IMR-90 (cell line): ENCODE measurements at regions not wholly inside any gene's neighbourhood (a gene's known extent, or its start where the extent isn't known, plus 50 kb on each side); places are given as distances from the start of the nearest gene placed in this dataset.

Experiments used
- ATAC-seq: fragments of 200-7000 bp; cut with Tn5 transposase; 2 replicates; pipeline ENCODE4 v1.9.1; 2020; ENCODE audit warnings: low read depth, mild to moderate bottlenecking, moderate library complexity
- BruUV-seq: library from RNA; stranded (reverse); fragments of 400-500 nt; replicated peaks from 2 replicates; lab custom pipeline; 2021; lab: Mats Ljungman, UMichigan
- CTCF ChIA-PET: fragments of 300-600 bp; formaldehyde crosslinking; extraction: SDS; loops from one replicate; lab custom pipeline; 2021; ENCODE audit warnings: antibody characterized with exemption; lab: Yijun Ruan, JAX
- POLR2A ChIA-PET: fragments of 300-600 bp; sonication (Branson Sonifier 250); formaldehyde crosslinking; loops from one replicate; lab custom pipeline; 2022; ENCODE audit warnings: antibody characterized with exemption; ENCODE audit not compliant: unreplicated experiment; lab: Charles Lee
- DNase-seq: peaks from one replicate; pipeline ENCODE4 v3.0.0; 2013
- H2AFZ ChIP-seq: replicated peaks from 2 replicates; pipeline ENCODE3; 2013; ENCODE audit warnings: low read length, mild to moderate bottlenecking; ENCODE audit not compliant: poor library complexity
- H2AK5ac ChIP-seq: 2 replicates; pipeline ENCODE4 v1.6.1; 2013; ENCODE audit warnings: low read depth, low read length, inconsistent platforms
- H2AK9ac ChIP-seq: replicated peaks from 2 replicates; pipeline ENCODE3; 2013; ENCODE audit warnings: mild to moderate bottlenecking, low read depth, low read length, moderate library complexity; ENCODE audit not compliant: poor library complexity
- H2BK120ac ChIP-seq: 2 replicates; pipeline ENCODE4 v1.6.1; 2013; ENCODE audit warnings: low read depth, low read length, inconsistent platforms
- H2BK15ac ChIP-seq: 3 replicates; pipeline ENCODE4 v1.6.1; 2013; ENCODE audit warnings: low read depth, low read length, inconsistent platforms
- H2BK20ac ChIP-seq: 2 replicates; pipeline ENCODE4 v1.6.1; 2013; ENCODE audit warnings: low read depth, mild to moderate bottlenecking, inconsistent platforms, low read length, moderate library complexity
- H2BK5ac ChIP-seq: 2 replicates; pipeline ENCODE4 v1.6.1; 2013; ENCODE audit warnings: mild to moderate bottlenecking, low read depth, low read length, inconsistent platforms; ENCODE audit not compliant: poor library complexity, severe bottlenecking
- H3K14ac ChIP-seq: replicated peaks from 2 replicates; pipeline ENCODE4 v1.6.1; 2013; ENCODE audit warnings: low read depth, low read length, inconsistent platforms
- H3K18ac ChIP-seq: 2 replicates; pipeline ENCODE4 v1.6.1; 2013; ENCODE audit warnings: low read depth, low read length, control low read depth
- H3K23ac ChIP-seq: 2 replicates; pipeline ENCODE4 v1.6.1; 2013; ENCODE audit warnings: low read depth, low read length, inconsistent platforms
- H3K27ac ChIP-seq: 2 replicates; pipeline ENCODE4 v1.5.1; 2013; ENCODE audit warnings: mild to moderate bottlenecking, control low read depth, low read length; ENCODE audit not compliant: insufficient read depth
- H3K27me3 ChIP-seq: 2 replicates; pipeline ENCODE4 v1.6.1; 2013; ENCODE audit warnings: low read length; ENCODE audit not compliant: control insufficient read depth, insufficient read depth
- H3K36me3 ChIP-seq: 2 replicates; pipeline ENCODE4 v1.6.1; 2013; ENCODE audit warnings: low read length, mixed read lengths; ENCODE audit not compliant: control insufficient read depth, insufficient read depth
- H3K4ac ChIP-seq: 2 replicates; pipeline ENCODE4 v1.6.1; 2013; ENCODE audit warnings: low read depth, low read length, inconsistent platforms
- H3K4me1 ChIP-seq: 2 replicates; pipeline ENCODE4 v1.6.1; 2013; ENCODE audit warnings: low read length, mixed read lengths; ENCODE audit not compliant: control insufficient read depth, insufficient read depth
- H3K4me2 ChIP-seq: 2 replicates; pipeline ENCODE4 v1.6.1; 2013; ENCODE audit warnings: low read depth, mild to moderate bottlenecking, control low read depth, low read length, moderate library complexity
- H3K4me3 ChIP-seq: 2 replicates; pipeline ENCODE4 v1.5.1; 2013; ENCODE audit warnings: low read depth, mild to moderate bottlenecking, control low read depth, low read length, moderate library complexity; ENCODE audit not compliant: insufficient read depth
- H3K56ac ChIP-seq: 2 replicates; pipeline ENCODE4 v1.6.1; 2013; ENCODE audit warnings: low read length, inconsistent platforms; ENCODE audit not compliant: insufficient read depth; ENCODE audit errors: extremely low read depth
- H3K79me1 ChIP-seq, 2 experiments: 2 replicates each; pipeline ENCODE4 v1.6.1; 2013; ENCODE audit warnings: low read length in 2 of 2, inconsistent platforms in 1 of 2, low read depth in 1 of 2
- H3K9ac ChIP-seq: 2 replicates; pipeline ENCODE4 v1.6.1; 2013; ENCODE audit warnings: low read depth, low read length, control low read depth
- H3K9me1 ChIP-seq: 2 replicates; pipeline ENCODE4 v1.6.1; 2013; ENCODE audit warnings: low read length, inconsistent platforms; ENCODE audit not compliant: insufficient read depth
- H3K9me3 ChIP-seq: 2 replicates; pipeline ENCODE4 v1.6.1; 2013; ENCODE audit warnings: low read length; ENCODE audit not compliant: control insufficient read depth, insufficient read depth
- H4K20me1 ChIP-seq: 2 replicates; pipeline ENCODE4 v1.6.1; 2013; ENCODE audit warnings: low read length, inconsistent platforms; ENCODE audit not compliant: insufficient read depth
- H4K5ac ChIP-seq: 2 replicates; pipeline ENCODE4 v1.6.1; 2013; ENCODE audit warnings: mild to moderate bottlenecking, low read depth, low read length, control low read depth
- H4K8ac ChIP-seq, 2 experiments: 2 replicates each; pipeline ENCODE4 v1.6.1; 2013; ENCODE audit warnings: low read depth in 2 of 2, low read length in 2 of 2, control low read depth in 1 of 2, inconsistent platforms in 1 of 2
- H4K91ac ChIP-seq: 2 replicates; pipeline ENCODE4 v1.6.1; 2013; ENCODE audit warnings: low read depth, low read length, inconsistent platforms; ENCODE audit not compliant: insufficient read depth
- CEBPB ChIP-seq: IDR thresholded peaks from 2 replicates; pipeline ENCODE4 v1.6.1; 2012; ENCODE audit warnings: low read depth, low read length, improper control_type of control experiment
- CHD1 ChIP-seq: IDR thresholded peaks from 2 replicates; pipeline ENCODE4 v1.6.1; 2012; ENCODE audit warnings: low read depth, low read length, improper control_type of control experiment
- CTCF ChIP-seq: conservative IDR thresholded peaks from 2 replicates; pipeline ENCODE4 v1.5.1; 2012; ENCODE audit warnings: mild to moderate bottlenecking, low read depth, low read length, improper control_type of control experiment
- ELK1 ChIP-seq: fragments of 150-350 bp; IDR thresholded peaks from 2 replicates; pipeline ENCODE4 v1.6.1; 2016; ENCODE audit warnings: low read depth, mild to moderate bottlenecking, low read length, moderate library complexity, borderline replicate concordance
- FOS ChIP-seq: fragments of 150-350 bp; IDR thresholded peaks from 2 replicates; pipeline ENCODE4 v1.6.1; 2016; ENCODE audit warnings: low read depth, low read length
- MXI1 ChIP-seq: IDR thresholded peaks from 2 replicates; pipeline ENCODE4 v1.6.1; 2012; ENCODE audit warnings: low read depth, mild to moderate bottlenecking, low read length, moderate library complexity, borderline replicate concordance
- NFE2L2 ChIP-seq: fragments of 150-350 bp; IDR thresholded peaks from 2 replicates; pipeline ENCODE4 v1.6.1; 2016; ENCODE audit warnings: low read depth, mild to moderate bottlenecking, low read length
- RFX5 ChIP-seq: IDR thresholded peaks from 2 replicates; pipeline ENCODE4 v1.8.0; 2012; ENCODE audit warnings: low read depth, mild to moderate bottlenecking, low read length, moderate library complexity
- SMC3 ChIP-seq: fragments of 150-350 bp; IDR thresholded peaks from 2 replicates; pipeline ENCODE4 v1.6.1; 2016; ENCODE audit warnings: low read depth, mild to moderate bottlenecking, antibody characterized with exemption, low read length, moderate library complexity
- USF2 ChIP-seq: fragments of 150-350 bp; IDR thresholded peaks from 2 replicates; pipeline ENCODE4 v1.6.1; 2017; ENCODE audit warnings: mild to moderate bottlenecking, antibody characterized with exemption, low read length, low read depth
- whole genome bisulfite sequencing, 2 experiments: methylation state at CpG; one replicate each; pipeline versions ENCODE4 v1.1.5 to v1.1.7; 2013; ENCODE audit warnings: missing lambda C conversion rate in 2 of 2; ENCODE audit not compliant: insufficient read length in 1 of 2; ENCODE audit errors: extremely low coverage in 2 of 2; 5-methylcytosine and 5-hydroxymethylcytosine counted together
- dilution Hi-C: fragments of 300-500 bp; cut with HindIII; formaldehyde crosslinking; loops from one replicate; pipeline ENCODE4 v1.14.3; 2018; ENCODE audit warnings: low sequenced_read_pairs; ENCODE audit not compliant: unreplicated experiment
- in situ Hi-C: fragments of 300-500 bp; cut with MboI; formaldehyde crosslinking; loops from 3 replicates; pipeline ENCODE4 v1.14.3; 2019; ENCODE audit warnings: low sequenced_read_pairs, inconsistent platforms, mixed read lengths
- intact Hi-C: fragments of 100-400 bp; cut with micrococcal nuclease; formaldehyde crosslinking; loops from 2 replicates; pipeline ENCODE4 v1.10.0; 2022

- Histone ChIP-seq H3K14ac (no peak overlapping the region), H2AFZ (no peak overlapping the region), H3K79me1 (no peaks in the 10 kb centered on the region), H2BK5ac (no peak overlapping the region), H2BK20ac (no peak overlapping the region), H3K4me2 (no peak overlapping the region), H3K18ac (no peak overlapping the region), H3K9me1 (no peaks in the 10 kb centered on the region), H4K5ac (no peak overlapping the region), H3K36me3 (no peaks in the 10 kb centered on the region), H3K4ac (no peak overlapping the region), H3K56ac (no peak overlapping the region), H2BK15ac (no peak overlapping the region), H2AK5ac (no peak overlapping the region), H3K4me1 (no peaks in the 10 kb centered on the region), H4K91ac (no peak overlapping the region), H4K20me1 (no peaks in the 10 kb centered on the region), H3K27me3 (no peaks in the 10 kb centered on the region), H3K23ac (no peak overlapping the region), H4K8ac (no peak overlapping the region), H3K4me3 (no peak overlapping the region), H3K9me3 (no peaks in the 10 kb centered on the region), H3K27ac (no peak overlapping the region), H2BK120ac (no peak overlapping the region), H3K9ac (no peak overlapping the region), H2AK9ac (no peak overlapping the region)
- dilution Hi-C loops = no loop called here
- BruUV-seq = no TSS peak
- ATAC-seq (no peak), DNase-seq (no peak)
- CTCF ChIA-PET = interaction anchor here (0.5 kb wide), 1 partner anchor 173 kb away, joined by 4 read pairs; no protein-coding TSS in a partner anchor
- 100% methylated on average over 1 of the region's 3 CpGs; no CpG with 5 or more reads in 1 of the 2 experiments for WGBS, 2 experiments
- intact Hi-C loops = no loop called here
- POLR2A ChIA-PET = no interaction called here
- TF ChIP-seq CEBPB (no peak), NFE2L2 (no peak), USF2 (no peak), FOS (no peak), MXI1 (no peak), RFX5 (no peak), ELK1 (no peak), CTCF (no peak), SMC3 (no peak), CHD1 (no peak)
- in situ Hi-C loops = no loop called here
Measured at GRCh38 chr6:144741659-144742058, 456.5 kb downstream of the UTRN start.
